ENCODE measurements at regions not wholly inside any gene's neighbourhood (a gene's known extent, or its start where the extent isn't known, plus 50 kb on each side); places are given as distances from the start of the nearest gene placed in this dataset.

DNA sequence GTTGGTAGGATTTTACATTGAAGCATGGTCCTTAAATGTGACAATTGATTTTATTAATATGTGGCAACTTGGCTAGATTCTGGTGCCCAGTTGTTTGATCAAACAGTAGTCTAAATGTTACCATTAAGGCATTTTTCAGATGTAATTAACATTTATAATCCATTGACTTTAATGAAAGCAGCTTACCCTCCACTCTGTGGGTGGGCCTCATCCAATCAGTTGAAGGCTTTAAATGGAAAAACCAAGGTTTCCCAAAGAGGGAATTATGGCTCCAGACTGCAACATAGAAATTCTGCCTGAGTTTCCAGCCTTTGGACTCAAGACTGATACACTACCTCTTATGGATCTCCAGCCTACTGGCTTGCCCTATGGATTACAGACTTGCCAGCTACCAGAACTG lies 1153.2 kb downstream of the BCL11B start:
- TF ChIP-seq POLR2AphosphoS5 (IDR thresholded peaks at IDR 0.05; ENCODE audit: low read depth, low read length) (no peak), RAD21 (IDR thresholded peaks at IDR 0.05; ENCODE audit: low read length) (no peak)

Data from SK-N-SH (cell line).